AG08395 (cell line): ENCODE measurements at regions not wholly inside any gene's neighbourhood (a gene's known extent, or its start where the extent isn't known, plus 50 kb on each side); places are given as distances from the start of the nearest gene placed in this dataset.
A peak's percentile ranks its signal among the peaks of the same experiment; 100 is the strongest.
"Not testable (repeated sequence)": the region's sequence is repeated elsewhere in the genome, so short reads cannot be mapped to it uniquely, and the experiment has no call there.

Source experiments
- DNase-seq: peaks from one replicate; pipeline ENCODE4 v3.0.0; 2012; ENCODE audit warnings: mixed read lengths, low spot score

GRCh38 chr9:108040783-108041182, 551.2 kb upstream of the KLF4 start:
- peak; percentile 49 for DNase-seq

- DNase-seq = no peak
Measured at GRCh38 chr9:108039493-108039892, 549.9 kb upstream of the KLF4 start.

GRCh38 chr9:108039012-108039411, 549.4 kb upstream of the KLF4 start:
- no peak for DNase-seq

DNA sequence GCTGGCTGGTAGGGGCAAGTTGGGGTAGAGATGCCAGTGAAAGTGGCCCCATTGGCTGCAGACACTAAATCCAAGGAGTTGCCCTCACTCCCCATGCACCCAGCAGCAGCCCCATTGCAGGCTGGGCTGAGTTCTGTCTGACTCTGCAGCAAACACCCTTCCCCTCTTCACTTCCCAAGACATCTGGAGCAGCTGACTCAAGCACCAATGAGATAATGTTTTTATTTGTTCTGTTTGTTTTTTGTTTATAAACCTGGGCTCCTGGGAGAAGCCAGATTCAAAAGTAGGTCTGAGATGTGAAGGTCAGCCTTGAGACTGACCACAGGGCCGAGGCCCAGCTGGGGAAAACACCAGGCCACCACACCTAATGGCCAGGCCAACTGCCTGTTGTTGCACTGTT, 545.9 kb upstream of the KLF4 start:
- DNase-seq = no peak

- peak; percentile 50 for DNase-seq
Measured at GRCh38 chr9:108033976-108034964, 544.7 kb upstream of the KLF4 start.

GRCh38 chr9:108032079-108032478, 542.5 kb upstream of the KLF4 start:
- not testable (repeated sequence) for DNase-seq

GRCh38 chr9:108031221-108031620, 541.7 kb upstream of the KLF4 start:
- not testable (repeated sequence) for DNase-seq

DNA sequence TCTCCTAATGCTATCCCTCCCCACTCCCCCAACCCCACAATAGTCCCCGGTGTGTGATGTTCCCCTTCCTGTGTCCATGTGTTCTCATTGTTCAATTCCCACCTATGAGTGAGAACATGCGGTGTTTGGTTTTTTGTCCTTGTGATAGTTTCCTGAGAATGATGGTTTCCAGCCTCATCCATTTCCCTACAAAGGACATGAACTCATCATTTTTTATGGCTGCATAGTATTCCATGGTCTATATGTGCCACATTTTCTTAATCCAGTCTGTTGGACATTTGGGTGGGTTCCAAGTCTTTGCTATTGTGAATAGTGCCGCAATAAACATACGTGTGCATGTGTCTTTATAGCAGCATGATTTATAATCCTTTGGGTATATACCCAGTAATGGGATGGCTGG, 537.1 kb upstream of the KLF4 start:
- not testable (repeated sequence) for DNase-seq

- DNase-seq = no peak
Measured at GRCh38 chr9:108024604-108025003, 535.0 kb upstream of the KLF4 start.

- no peak for DNase-seq
Measured at GRCh38 chr9:108022246-108022935, 532.8 kb upstream of the KLF4 start.

DNA sequence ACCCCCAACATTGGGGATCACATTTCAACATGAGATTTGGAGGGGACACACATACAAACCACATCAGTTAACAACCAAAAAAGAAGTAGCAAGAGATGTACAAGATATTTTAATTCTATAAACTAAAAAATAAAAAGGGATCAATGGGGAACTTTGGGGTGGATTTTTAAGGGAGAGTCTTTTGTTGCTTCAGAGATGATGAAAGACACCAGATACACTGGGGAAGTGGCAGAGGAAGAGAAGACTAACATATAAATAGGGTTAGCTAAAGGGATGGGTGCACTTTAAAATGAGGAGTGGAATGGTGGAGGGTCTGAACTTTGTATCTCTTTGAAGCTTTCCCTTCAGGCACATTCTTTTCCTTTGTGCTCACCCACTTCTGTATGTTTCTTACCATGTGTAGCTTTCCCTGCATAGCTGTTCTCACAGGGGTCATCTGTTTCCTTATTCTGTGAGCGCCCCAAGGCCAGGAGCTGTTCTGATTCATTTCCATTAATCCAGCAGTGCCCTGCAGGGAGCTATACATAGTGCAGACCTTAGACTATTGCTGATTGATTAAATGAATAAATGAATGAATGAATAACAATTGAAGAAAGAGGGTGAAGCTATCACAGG, 531.6 kb upstream of the KLF4 start:
- DNase-seq = no peak

DNA sequence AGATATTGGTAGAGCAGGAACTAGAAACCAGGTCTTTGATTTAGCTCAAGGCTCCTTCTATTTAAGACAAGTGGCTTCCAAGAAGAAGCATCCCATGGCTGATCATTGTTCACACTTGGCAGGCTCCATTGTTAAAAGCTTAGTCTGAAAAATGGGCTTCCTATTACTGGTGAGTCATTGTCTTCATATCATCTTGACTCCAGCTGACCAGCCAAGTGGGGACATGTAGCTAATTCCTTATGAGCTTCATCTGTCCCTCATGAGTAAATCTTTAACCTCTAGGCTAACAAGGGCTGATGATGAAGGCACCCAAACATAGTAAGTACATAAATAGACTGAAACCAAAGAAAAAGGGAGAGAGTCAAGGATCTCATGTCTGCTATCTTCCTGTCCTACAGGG, 530.3 kb upstream of the KLF4 start:
- no peak for DNase-seq

DNA sequence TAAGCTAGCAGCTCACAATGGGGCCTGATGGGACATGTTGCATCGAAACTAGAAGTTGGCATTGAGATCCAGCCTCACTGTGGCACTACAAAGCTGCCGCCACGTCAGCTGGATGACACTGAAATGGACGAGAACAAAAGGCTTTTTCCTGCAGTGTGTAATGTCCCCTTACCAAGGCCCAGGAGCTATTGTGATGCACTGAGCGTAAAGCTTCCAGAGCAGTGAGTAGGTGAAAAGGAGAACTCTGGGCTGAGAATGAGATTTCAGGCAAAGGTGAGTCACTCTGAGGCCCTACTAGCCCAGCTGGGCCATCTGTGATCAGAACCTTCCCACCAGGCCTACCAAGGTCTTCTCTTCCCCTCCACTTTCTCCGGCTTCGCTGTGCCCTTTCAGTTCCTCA, 528.1 kb upstream of the KLF4 start:
- DNase-seq = no peak

DNA sequence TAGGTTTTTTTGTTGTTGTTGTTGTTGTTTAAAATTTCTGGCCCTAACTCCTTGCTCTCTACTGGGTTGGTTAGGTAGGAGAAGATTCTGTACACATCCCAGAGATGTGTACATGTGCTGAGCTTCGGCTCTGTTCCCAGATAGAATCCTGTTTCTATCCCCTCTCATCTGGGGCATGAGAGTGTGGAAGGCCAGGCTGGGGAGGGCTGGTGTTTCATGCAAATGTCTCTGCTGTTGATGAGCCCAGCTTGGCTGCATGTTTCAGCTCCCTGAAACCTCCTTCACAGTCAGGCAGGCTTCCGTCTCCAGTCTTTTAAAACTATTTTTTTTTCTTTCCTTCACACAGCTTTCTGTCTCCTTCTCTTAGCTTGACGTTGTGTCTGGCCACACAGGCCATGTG, 526.9 kb upstream of the KLF4 start:
- DNase-seq = no peak

DNA sequence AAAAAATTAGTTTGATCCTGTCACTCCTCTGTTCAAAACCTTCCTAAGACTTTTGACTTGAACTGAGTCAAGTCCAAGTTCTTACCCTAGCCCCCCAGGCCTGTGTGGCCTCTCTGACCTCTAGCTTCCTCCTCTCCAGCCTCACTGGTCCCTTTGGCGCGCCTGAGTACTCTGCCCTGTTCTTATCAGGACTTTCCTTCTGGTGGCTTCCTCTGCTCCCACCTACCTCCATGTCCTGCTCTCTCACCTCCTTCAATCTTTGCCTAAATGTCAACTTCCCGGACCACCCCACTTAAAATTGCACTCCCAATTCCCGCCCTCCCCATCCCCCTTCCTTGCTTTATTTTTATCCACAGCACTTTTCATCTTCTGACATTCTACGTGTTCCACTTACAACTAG, 526.1 kb upstream of the KLF4 start:
- DNase-seq = no peak

DNA sequence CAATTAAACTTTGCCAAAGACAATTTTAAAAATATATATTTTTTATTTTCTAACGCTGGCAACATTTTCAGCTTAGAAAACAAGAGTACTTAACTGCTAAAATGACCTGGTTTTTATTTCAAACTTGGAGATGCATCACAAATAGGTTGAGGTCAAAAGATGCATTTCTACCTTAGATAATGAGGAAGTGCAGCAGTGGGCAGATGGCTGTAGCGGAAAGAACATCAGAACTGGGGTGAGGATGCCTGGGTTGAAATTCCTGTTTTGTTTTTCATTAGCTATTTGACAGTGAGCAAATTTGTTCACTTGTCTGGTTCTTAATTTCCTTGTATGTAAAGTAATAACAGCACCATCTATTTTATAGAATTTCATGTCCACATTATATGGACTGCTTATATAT, 524.8 kb upstream of the KLF4 start:
- no peak for DNase-seq

- no peak for DNase-seq
Measured at GRCh38 chr9:108012886-108013665, 523.5 kb upstream of the KLF4 start.

- DNase-seq = no peak
Measured at GRCh38 chr9:108012405-108012804, 522.8 kb upstream of the KLF4 start.

- no peak for DNase-seq
Measured at GRCh38 chr9:108003526-108003925, 514.0 kb upstream of the KLF4 start.

GRCh38 chr9:108002371-108002956, 512.9 kb upstream of the KLF4 start:
- DNase-seq = peak; percentile 52

DNA sequence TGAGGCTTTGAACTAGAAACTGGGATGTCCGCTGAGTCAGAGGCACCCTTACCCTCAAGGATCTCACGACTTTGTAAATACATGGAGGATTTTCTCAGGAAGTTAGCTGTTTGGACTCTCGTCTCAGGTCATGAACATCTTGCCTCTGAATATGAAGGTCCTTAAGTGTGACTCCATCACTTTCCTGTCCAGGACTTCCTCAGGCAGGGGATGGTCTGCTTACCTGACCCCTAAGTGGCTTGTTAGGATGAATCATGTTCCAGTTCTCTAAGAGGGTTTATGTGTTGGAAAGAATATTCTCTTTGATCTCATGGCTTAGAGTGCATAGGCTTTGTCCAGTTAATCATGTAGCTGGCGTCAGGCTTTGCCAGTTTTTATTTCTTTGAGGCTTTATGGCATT, 511.7 kb upstream of the KLF4 start:
- DNase-seq = no peak

DNA sequence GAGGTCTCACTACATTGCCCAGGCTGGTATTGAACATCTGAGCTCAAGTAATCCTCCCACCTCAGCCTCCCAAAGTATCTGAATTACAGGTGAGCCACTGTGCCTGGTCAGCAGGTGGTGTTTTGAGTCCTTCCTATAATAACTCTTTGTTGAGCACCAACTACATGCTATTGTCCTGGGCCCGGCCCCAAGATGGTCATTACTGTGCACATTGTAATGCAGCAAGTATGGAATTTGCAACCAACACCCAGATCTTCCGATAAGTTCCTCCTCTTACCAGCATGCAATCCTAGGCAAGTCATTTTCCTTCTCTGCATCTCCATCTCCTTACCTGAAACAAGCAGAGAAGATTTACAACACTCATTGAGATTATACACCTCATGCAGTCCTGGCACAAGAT, 510.3 kb upstream of the KLF4 start:
- peak; percentile 19 for DNase-seq
